ELR (cell line): ENCODE measurements at regions not wholly inside any gene's neighbourhood (a gene's known extent, or its start where the extent isn't known, plus 50 kb on each side); places are given as distances from the start of the nearest gene placed in this dataset.

Experiments used
- DNase-seq: peaks from one replicate; pipeline ENCODE4 v3.0.0-alpha.2; 2015; ENCODE audit warnings: low read depth

- peak; percentile 17 for DNase-seq
Measured at GRCh38 chr2:204012072-204012653, 75.6 kb downstream of the ICOS start.

DNA sequence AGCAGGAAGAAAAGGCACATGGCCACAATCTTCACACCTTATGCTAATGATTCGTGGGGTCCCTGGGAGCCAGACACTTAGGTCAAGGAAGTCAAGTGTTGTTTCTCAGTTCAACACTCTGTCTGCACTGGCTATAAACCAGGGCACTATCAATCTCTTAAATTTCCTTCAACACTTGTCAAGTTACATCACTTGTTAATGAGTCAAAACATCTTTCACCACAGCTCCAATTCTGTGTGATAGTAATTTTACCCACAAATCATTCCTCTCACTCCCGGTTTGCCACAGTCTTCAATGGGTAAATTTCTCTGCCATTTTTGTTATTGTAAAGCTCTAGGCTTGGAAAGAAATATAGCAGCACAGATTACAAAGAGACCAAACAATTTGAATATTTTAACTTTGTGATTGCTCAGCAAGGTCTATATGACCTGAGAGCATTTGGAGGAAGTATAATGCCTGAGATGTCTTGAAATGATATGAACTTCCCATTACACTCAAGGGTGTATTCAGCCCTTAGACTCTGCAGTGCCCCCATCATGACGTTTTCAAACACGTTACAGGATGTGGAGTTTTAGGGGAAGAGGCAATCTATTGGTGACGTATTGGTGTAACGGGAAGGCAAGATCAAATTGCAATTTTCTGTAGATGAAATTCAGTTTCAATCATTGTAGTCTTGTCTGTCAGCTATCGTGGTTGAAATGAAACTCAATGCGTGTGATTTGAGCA lies 78.7 kb downstream of the ICOS start:
- no peak for DNase-seq

GRCh38 chr2:204018717-204019116 lies 82.2 kb downstream of the ICOS start:
- DNase-seq: no peak

DNA sequence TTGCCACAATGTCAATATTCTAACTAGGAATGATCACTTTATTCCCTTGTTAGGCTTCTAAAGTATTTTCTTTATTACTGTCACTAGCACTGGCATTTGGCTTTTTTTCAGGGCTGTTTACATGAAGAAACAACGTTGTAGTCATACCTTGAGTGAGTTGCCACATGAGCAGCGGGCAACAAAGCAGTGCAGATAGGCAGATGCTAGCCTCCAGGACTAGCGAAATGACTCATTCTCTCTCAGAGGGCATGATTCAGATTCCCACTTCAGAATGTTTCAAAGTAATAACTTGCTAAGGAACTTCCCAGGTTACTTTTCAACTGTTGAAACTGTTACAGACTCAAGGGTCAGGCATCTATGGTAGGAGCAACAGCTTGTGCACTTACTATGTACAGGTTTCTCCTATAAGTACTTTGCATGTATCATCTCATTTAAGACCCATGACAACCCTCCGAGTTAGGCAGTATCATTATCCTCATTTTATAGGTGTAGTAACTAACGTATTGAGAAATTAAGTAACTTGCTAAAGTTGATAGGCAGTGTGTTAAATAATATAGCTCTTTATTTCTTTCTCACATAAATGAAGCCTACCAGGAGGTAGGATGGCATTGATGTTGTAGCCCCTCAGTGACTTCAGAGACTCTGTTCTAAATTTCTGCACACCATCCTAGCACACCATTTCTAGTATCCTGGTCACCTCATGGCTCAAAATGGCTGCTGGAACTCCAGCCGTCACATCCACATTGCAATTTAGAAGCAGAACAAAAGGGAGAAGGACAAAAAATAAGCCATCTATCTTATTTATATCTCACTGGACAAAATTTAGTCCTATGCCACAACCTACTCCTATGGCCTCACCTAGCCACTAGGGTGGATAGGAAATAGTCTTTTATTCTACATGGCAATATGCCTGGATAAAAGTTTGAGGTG lies 83.3 kb downstream of the ICOS start:
- peak; percentile 77 for DNase-seq

DNA sequence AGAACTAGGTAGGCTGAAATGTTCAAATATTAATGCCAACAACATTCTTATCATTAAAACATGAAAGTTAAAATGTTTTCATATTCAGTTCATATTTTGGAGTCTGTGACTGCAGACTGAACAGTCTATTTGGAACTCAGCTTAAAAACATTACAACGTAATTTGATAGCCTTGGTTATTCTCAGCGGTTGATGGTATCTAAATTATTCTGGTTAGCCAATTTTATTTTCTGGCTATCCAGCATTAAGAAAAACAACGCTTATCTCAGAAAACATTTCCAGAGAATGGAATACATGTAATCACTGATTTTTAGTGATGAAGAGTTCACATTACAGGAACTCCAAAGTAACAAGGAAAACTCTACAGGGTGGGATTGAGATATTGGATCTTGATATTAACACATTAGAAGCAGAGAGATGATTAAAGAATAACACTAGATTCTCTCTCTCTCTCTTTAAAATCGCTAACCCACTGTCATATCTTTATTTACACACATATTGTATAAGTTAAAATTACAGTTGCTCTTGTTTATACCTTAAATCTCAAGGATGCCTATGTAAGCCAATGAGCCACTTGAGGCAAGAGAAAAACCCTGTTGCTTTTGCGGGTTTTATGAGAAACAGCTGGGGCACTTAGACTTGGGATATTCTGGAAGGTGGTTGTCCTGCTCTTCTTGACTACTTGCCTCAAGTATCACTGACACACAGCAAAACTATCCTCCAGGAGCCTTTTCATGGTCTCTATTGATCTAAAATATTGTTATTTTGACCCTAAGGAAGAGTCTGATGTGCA lies 84.9 kb downstream of the ICOS start:
- no peak for DNase-seq

DNA sequence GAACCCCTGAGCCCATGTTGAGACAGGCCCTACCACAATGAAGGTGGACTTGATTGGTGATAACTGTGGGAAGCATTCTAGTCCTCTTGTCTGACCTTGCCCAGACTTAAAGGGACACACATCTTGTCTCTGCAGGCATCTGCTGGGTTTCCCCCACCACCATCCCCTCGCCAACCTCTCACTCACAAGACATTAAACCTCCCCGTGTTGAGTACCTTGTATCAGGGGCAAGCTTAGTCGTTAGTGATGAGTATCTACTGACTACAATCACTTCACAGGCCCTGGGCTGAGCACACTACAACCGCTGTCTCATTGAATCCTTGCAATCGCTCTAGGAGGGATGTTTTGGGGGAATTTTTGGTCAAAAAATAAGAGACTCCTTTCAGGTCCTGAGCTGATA lies 86.0 kb downstream of the ICOS start:
- no peak for DNase-seq

DNA sequence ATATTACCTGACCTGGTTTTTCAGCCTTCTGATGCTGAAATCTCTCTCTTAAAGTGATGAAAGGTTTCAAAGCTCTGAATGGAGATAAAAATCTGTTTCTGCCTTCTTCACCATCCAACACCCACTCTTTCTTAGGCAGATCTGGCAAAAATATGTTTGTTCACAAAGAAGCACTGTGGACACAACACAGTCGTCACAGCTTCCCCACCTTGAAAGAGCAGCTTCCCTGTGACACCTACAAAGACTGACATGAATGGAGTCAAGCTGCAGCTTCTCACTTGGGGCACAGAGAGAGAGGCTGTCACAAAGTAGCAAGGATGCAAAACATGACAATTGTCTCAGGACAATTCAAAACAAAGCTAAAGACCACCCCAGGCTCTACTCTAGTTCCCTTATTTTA lies 86.5 kb downstream of the ICOS start:
- DNase-seq: no peak

GRCh38 chr2:204024503-204024902 lies 87.9 kb downstream of the ICOS start:
- DNase-seq: peak; percentile 48

GRCh38 chr2:204024906-204025475 lies 88.4 kb downstream of the ICOS start:
- no peak for DNase-seq

DNA sequence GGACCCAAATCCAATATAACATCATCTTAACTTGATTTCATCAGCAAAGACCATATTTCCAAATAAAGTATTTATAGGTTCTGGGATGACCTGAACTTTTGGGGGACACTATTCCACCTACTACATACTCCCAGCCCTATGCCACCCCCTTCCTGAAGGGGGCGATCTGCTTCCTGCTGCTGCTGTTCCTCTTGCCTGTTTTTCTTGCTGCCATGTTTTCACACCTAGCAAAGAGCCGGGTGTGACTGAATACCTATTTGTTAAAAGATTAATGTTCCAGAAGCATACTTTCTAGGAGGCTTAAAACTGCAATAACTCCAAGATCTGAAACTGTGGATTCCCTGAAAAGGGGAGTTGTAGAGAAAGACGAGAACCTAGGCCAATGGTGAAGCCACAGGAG lies 89.7 kb downstream of the ICOS start:
- no peak for DNase-seq

DNA sequence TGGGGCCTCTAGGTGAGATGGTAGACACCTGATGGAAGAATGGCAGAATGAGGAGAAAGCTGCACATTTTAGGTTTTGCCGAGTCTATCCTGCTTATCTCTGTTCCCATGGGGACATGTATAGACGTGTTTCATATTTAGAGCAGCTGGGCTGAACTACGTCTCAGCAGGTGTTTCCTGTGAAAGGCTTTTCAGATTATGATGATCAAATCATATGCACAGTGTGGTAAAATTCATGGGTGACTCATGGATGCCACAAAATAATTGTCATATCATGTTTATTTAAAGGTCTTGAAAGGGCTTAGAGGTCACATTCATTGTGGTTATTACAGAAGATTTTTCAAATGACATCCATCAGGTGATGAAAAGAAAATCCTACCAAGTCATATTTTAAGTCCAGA lies 90.5 kb downstream of the ICOS start:
- DNase-seq: peak; percentile 42

GRCh38 chr2:204030322-204030721 lies 93.8 kb downstream of the ICOS start:
- DNase-seq: no peak

GRCh38 chr2:204031056-204031455 lies 94.5 kb downstream of the ICOS start:
- no peak for DNase-seq

GRCh38 chr2:204032301-204032700 lies 95.7 kb downstream of the ICOS start:
- no peak for DNase-seq

- no peak for DNase-seq
Measured at GRCh38 chr2:204033611-204034495, 97.3 kb downstream of the ICOS start.

DNA sequence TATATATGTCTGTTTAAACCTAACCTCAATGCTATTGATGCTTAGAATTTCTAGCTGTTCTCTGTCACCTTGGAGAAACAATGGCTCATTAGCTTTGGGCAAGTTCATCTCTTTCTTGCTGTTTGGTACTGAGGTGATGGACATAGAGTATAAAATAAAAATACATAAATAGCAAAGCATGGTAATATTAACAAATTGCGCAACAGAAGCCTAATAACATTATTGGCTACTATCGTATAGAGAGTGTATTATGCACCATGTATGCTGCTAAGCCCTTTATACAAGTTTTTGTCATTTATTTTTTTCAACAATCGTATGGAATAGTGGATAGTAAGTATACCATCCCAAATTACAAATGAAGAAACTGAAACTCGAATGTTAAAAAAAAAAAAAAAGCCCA lies 100.1 kb downstream of the ICOS start:
- DNase-seq: no peak

DNA sequence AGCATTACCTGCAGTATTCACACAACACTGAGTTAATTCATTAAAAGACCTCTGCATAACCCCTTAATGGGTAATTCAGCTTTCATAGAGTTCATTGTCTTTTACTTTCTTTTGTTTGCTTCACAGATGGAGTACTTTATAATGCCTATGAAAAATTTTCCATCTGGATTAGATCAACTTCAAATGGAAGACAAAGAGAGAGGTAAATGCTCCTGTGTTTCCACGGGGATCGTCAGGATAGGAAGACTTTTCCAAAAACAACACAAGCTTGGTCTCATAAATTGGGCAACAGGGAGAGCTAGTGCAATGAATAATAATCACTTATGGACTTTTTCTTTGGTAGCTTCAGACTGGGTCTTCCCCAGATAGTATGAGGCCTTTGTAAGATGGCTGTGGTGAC lies 100.7 kb downstream of the ICOS start:
- DNase-seq: no peak

- DNase-seq: no peak
Measured at GRCh38 chr2:204039298-204039838, 102.8 kb downstream of the ICOS start.

GRCh38 chr2:204040016-204040415 lies 103.5 kb downstream of the ICOS start:
- DNase-seq: no peak

GRCh38 chr2:204042401-204042800 lies 105.8 kb downstream of the ICOS start:
- DNase-seq: no peak
